Skeletal muscle cell (primary cell): ENCODE measurements at regions not wholly inside any gene's neighbourhood (a gene's known extent, or its start where the extent isn't known, plus 50 kb on each side); places are given as distances from the start of the nearest gene placed in this dataset.
"Not testable (repeated sequence)": the region's sequence is repeated elsewhere in the genome, so short reads cannot be mapped to it uniquely, and the experiment has no call there.

Source experiments
- DNase-seq: peaks from one replicate; pipeline ENCODE4 v3.0.0-alpha.2; 2010; ENCODE audit warnings: low read depth
- H3K4me3 ChIP-seq: 2 replicates; pipeline ENCODE4 v1.5.1; 2011; ENCODE audit warnings: low read depth, mild to moderate bottlenecking, control low read depth, low read length, moderate library complexity

- no peak overlapping the region for H3K4me3 ChIP-seq
- DNase-seq: no peak
Observed at GRCh38 chr16:26374279-26374925, 682.6 kb downstream of the HS3ST4 start.

GRCh38 chr16:26382586-26382985, 684.1 kb upstream of the C16orf82 start:
- H3K4me3 ChIP-seq: no peak overlapping the region
- no peak for DNase-seq

GRCh38 chr16:26386096-26386495, 680.6 kb upstream of the C16orf82 start:
- H3K4me3 ChIP-seq: no peak overlapping the region
- no peak for DNase-seq

- no peak overlapping the region for H3K4me3 ChIP-seq
- DNase-seq: no peak
Observed at GRCh38 chr16:26391833-26392232, 674.9 kb upstream of the C16orf82 start.

GRCh38 chr16:26394409-26394808, 672.3 kb upstream of the C16orf82 start:
- DNase-seq: no peak
- H3K4me3 ChIP-seq: no peak overlapping the region

- no peak overlapping the region for H3K4me3 ChIP-seq
- no peak for DNase-seq
Observed at GRCh38 chr16:26395700-26396099, 671.0 kb upstream of the C16orf82 start.

- no peak for DNase-seq
- H3K4me3 ChIP-seq: no peak overlapping the region
Observed at GRCh38 chr16:26396511-26397235, 670.1 kb upstream of the C16orf82 start.

GRCh38 chr16:26413780-26414179, 652.9 kb upstream of the C16orf82 start:
- H3K4me3 ChIP-seq: no peak overlapping the region
- DNase-seq: no peak

- not testable (repeated sequence) for H3K4me3 ChIP-seq, DNase-seq
Observed at GRCh38 chr16:26419458-26419857, 647.3 kb upstream of the C16orf82 start.

GRCh38 chr16:26430618-26431017, 636.1 kb upstream of the C16orf82 start:
- no peak overlapping the region for H3K4me3 ChIP-seq
- no peak for DNase-seq

- no peak for DNase-seq
- H3K4me3 ChIP-seq: no peak overlapping the region
Observed at GRCh38 chr16:26433807-26434206, 632.9 kb upstream of the C16orf82 start.

GRCh38 chr16:26441178-26441577, 625.5 kb upstream of the C16orf82 start:
- no peak overlapping the region for H3K4me3 ChIP-seq
- no peak for DNase-seq

- no peak overlapping the region for H3K4me3 ChIP-seq
- no peak for DNase-seq
Observed at GRCh38 chr16:26442321-26442720, 624.4 kb upstream of the C16orf82 start.

- no peak for DNase-seq
- no peak overlapping the region for H3K4me3 ChIP-seq
Observed at GRCh38 chr16:26447570-26447969, 619.2 kb upstream of the C16orf82 start.

GRCh38 chr16:26453215-26453614, 613.5 kb upstream of the C16orf82 start:
- no peak for DNase-seq
- H3K4me3 ChIP-seq: no peak overlapping the region

- DNase-seq: no peak
Observed at GRCh38 chr16:26454102-26454501, 612.6 kb upstream of the C16orf82 start.

GRCh38 chr16:26456074-26456473, 610.7 kb upstream of the C16orf82 start:
- no peak overlapping the region for H3K4me3 ChIP-seq
- DNase-seq: no peak

More at GRCh38 chr16:26454102-26454501, 612.6 kb upstream of the C16orf82 start:
- H3K4me3 ChIP-seq: no peak overlapping the region

GRCh38 chr16:26457095-26457494, 609.6 kb upstream of the C16orf82 start:
- H3K4me3 ChIP-seq: no peak overlapping the region
- no peak for DNase-seq

GRCh38 chr16:26457882-26458281, 608.8 kb upstream of the C16orf82 start:
- no peak for DNase-seq

GRCh38 chr16:26464576-26465266, 602.0 kb upstream of the C16orf82 start:
- no peak overlapping the region for H3K4me3 ChIP-seq
- DNase-seq: no peak

More at GRCh38 chr16:26457882-26458281, 608.8 kb upstream of the C16orf82 start:
- H3K4me3 ChIP-seq: no peak overlapping the region
